ENCODE measurements at regions not wholly inside any gene's neighbourhood (a gene's known extent, or its start where the extent isn't known, plus 50 kb on each side); places are given as distances from the start of the nearest gene placed in this dataset.
"Not testable (repeated sequence)": the region's sequence is repeated elsewhere in the genome, so short reads cannot be mapped to it uniquely, and the experiment has no call there.

DNA sequence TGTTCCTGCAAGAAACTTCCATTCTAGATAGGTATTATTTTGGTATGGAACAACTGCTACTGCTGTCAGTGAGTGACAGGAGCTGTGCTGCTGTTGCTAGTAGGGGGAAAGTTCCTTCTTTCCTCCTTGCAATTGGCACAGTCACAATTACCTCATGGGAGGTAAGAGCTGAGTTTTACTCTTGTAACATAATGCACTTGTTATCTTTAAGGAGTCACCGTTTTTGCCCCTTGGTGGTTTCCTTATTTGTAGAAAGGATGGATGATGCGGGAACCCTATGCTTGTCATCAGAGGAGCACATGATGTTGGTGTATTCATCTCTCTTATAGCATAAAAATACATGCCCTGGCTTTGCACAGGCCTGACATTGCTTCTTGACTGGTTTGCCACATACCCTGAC is 234.7 kb upstream of the NPY start:
- intact Hi-C loops (cut with DNase I) = no loop called here
- no peak for DNase-seq

DNA sequence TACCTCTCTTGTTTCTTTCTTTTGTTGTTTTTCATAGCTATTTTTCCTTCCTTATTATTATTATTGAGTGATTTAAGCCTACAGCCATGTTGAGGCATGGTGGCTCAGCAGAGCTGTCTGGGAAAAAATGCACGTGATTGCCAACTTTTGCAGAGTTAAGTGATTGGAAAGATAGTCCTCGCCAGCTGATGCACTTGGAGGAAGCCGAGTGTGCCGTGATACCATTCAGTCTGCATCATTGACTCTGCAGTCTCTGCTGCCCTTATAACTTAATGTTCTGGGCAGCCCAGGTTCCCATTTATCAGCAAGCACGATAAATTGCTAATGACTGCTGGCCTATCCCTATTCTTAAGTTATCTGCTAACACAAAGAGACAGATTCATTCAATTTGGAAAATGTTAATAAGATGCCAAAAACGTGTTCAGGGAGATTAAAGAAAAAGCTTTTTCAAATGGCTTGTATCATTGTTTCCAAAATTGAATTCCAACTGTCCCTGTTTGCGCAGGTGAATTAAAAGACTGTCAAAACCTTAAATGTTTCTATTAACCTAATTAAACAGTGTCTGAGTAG is 232.9 kb upstream of the NPY start:
- intact Hi-C loops (cut with DNase I) = no loop called here
- no peak for DNase-seq

DNA sequence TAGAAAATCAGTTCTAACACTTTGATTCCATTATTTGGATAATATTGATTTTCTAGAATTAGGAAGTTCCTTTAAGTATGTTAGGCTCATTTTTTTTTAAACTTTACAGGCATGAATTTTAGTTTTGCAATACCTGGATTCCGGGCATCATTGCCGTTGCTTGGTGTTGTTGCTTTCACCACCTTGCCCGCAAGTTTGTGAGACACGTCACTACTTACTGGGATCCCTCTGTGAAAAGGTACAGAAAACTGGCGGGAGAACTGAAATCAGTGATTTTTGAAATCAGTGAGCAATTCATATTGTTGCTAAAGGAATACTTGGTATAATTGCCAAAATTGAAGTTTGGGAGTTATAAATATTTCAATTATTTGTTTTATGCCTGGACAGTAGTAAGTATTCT is 232.3 kb upstream of the NPY start:
- intact Hi-C loops (cut with DNase I) = no loop called here
- DNase-seq = no peak

DNA sequence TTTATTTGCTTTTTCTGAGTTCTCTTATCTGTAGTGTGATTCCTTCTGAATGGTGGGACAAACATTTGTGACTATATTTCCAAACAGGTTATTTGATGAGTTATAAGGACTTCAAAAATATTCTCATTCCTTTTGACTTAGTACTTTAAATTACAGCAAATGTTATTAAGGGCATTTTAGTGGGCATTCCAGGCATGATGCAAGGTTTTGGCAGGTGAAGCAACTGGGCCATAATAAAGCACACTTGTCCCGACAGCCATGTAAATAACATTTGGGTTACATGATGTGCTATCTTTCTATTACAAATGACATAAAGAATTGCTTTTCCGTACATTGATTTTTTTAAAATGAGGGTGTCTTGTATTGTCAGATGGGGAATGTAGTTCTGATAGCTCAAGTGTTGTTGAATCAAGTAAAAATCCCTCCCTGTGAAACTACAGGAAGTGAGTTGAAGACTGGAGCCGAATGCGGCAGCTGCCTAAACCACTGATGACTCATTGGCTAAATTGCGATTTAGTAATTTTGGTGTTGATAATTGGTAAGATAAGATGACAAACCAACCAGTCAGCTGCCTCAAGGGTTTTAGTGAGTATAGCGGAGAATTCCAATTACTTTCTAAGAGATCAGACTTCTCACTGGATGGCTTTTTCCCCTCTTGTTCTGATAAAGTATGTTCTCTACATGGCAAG is 231.3 kb upstream of the NPY start:
- intact Hi-C loops (cut with DNase I) = no loop called here
- DNase-seq = no peak

DNA sequence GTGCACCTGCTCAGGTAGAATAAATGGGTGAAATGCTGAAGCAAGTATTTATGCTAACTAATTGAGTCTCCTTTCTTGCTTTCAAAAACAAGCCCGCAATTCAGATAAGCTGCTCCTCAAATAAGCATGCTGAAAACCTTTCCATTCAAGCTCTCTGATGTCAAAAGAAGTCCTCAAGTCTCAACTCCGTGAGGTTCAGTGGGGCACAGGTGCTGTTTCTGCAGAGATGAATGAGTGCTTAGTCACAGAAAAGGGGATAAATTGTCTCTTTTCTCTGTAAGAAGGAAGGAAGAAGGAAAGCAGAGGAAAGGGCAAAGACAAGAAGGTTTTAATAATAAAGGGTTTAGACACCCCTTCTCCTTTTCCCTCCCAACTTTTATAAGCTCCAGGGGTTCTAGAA is 229.8 kb upstream of the NPY start:
- DNase-seq = no peak
- intact Hi-C loops (cut with DNase I) = no loop called here

DNA sequence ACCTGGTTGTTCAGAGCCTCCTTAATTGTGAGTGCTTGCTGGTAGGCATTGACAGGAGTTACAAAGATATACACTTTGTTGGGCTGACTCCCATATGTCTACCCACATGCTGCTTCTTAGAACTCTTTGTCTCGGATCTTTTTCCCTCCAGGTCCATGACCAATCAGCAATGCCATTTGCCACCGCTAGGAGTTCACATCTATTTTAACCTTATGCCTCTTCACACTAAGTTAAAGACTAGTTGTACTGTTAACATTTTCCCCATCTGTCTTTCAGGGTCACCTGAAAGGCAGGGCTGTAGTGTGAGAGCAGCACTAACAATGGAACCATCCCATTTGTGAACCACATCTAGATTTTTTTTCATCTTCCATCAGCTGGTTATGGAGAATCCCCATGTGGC is 226.7 kb upstream of the NPY start:
- intact Hi-C loops (cut with DNase I) = no loop called here
- DNase-seq = no peak

DNA sequence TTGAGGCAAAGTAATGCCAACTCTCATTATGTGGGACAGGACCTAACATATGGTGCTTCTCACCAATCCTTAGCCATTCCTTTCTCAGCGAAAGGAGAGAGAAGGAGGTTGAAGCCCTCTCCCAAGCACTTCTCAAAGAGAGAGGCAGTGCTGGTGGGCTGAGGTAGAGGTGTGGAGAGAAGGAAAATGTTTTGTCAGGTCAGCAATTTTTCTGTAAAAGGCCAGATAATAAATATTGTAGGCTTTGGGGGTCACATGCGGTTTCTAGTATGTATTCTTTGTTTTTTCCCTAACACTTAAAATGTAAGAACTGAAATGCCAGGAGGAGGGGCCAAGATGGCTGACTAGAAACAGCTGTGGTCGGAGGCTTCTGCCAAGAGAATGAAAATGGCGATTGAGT is 225.0 kb upstream of the NPY start:
- intact Hi-C loops (cut with DNase I) = no loop called here
- DNase-seq = no peak

DNA sequence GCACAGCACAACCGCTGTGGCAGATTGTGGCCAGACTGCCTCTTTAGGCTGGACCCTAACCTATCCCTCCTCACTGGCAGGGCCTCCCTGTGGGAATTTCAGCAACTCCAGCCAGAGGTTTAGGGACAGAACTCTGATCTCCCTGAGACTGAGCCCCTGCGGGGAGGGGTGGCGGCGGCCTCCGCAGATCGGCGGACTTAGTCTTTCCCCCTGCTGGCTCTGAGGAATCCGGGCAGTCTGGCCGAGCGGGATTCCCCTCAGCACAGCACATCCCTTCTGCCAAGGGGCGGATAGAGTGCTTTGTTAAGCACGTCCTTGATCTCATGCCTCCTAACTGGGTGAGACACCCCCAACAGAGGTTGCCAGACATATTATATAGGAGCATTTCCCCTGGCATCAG is 224.2 kb upstream of the NPY start:
- no peak for DNase-seq
- intact Hi-C loops (cut with DNase I) = no loop called here

DNA sequence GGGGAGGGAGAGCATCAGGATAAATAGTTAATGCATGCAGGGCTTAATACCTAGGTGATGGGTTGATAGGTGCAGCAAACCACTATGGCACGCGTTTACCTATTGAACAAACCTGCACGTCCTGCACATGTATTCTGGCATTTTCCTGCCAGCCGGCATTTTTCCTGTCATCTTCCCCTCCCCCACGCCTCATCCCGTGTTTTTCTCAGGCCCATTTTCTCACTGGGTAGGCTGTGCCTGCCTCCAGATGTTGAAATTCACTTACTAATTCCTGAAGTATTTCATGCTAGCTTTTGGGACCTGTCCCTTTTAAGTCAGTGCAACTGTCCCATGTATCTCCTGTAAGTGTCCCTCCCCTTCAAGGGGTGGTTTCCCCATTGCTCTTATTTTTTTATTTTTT is 220.3 kb upstream of the NPY start:
- intact Hi-C loops (cut with DNase I) = loop anchor here (2.0 kb wide), 1 partner anchor 23 kb away; no protein-coding TSS in a partner anchor
- no peak for DNase-seq

DNA sequence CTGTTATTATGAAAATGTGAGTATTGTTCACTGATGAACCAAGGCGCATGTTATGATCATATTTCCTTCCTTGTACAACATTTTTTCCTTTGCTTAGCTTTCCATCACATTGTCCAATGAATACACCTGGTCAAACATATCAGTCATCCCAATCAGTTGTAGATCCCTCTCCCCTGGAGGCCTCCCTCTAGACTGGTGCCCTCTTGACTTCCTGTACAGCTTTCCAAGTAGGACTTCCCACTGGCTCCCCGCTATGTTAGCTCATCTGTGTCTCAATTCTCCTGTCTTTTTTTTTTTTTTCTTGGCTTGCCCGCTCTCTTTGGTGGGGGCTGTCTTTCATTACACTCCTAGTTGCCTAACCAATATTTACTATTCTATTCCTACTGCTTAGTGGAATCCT is 214.2 kb upstream of the NPY start:
- DNase-seq = no peak
- intact Hi-C loops (cut with DNase I) = no loop called here

DNA sequence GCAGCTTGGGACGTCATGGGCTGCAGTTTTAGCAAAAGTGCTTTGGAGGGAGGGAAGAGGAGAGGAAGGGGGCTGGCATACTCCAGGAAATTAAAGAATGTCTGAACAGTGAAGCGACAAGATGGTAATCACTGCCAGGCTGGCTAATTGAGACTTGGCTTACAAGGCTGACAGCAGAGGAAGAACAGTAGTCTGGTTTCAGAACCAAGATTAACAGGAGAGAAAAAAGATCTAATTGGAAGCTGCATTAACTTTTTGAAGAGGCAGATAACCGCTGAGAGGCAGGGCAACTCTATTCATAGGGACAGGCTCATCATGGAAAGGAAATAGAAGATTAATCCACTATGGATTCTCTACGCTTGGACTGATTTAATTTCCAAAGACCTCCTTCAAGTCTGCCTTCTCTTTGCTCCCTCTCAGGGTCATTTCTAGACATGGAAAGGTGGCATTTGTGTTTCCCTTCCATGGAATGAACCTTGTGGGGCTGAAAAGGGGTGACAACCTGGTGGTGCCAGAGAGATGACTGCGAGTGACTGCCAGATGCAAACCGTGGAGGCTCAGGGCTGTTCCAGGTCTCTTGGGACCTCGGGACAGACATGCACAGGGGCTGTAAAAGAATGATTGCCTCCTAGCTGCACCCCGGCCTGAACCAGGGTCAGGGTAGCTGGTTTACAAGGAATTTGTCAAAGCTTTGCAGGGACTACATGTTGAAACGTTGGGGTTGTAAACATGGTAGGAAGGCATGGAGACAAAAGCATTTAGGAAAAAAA is 210.2 kb upstream of the NPY start:
- DNase-seq = no peak
- intact Hi-C loops (cut with DNase I) = no loop called here

DNA sequence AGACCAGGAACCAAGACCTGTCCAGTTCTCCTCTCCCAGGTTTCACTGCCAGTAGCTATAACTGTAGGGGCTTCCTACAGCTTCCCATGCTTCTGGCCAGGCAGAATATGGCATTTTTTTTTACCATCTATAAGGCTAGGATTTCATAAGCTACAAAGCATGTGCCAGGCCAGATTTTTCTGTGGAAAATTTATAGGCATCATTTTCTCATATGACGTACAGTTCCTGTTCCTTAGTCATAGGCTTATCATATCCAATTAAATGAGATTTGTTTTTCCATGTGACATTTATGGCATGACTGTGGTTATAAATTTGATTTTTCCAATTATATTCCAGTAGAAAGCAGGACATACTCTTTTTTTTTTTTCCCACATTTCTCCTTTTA is 208.6 kb upstream of the NPY start:
- no peak for DNase-seq
- intact Hi-C loops (cut with DNase I) = no loop called here

DNA sequence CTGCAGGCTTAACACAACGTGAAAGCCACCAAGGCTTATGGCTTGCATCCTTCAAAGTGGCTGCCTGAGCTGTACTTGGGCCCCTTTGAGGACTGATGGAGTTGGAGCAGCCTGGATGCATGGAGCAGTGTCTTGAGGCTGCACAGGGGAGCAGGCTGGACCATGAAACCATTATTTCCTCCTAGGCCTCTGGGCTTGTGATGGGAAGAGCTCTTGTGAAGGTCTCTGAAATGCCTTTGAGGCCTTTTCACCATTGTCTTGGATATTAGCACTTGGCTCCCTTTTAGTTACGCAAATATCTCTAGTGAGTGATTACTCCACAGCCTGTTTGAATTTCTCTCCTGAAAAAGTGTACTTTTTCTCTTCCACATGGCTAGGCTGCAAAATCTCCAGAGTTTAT is 201.2 kb upstream of the NPY start:
- DNase-seq = no peak
- intact Hi-C loops (cut with DNase I) = no loop called here

DNA sequence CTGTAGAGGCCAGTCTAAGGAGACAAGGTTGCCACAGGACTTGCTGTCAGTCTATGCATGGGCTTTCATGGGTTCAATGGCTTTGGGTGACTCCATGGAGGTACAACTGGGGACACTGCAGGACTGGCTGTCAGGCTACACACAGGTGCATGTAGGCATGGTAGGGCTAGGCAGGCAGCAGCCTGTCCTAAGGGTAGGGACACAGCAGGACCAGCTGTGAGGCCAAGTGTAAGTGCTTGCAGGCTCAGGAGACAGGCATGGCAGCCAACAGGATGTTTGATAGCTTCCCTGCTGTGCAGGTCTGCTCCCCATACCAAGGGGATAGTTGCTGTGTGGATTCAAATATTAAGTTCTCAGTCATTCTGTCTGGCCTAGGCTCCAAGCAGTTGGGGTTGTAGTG is 181.0 kb upstream of the NPY start:
- DNase-seq = no peak
- intact Hi-C loops (cut with DNase I) = no loop called here

DNA sequence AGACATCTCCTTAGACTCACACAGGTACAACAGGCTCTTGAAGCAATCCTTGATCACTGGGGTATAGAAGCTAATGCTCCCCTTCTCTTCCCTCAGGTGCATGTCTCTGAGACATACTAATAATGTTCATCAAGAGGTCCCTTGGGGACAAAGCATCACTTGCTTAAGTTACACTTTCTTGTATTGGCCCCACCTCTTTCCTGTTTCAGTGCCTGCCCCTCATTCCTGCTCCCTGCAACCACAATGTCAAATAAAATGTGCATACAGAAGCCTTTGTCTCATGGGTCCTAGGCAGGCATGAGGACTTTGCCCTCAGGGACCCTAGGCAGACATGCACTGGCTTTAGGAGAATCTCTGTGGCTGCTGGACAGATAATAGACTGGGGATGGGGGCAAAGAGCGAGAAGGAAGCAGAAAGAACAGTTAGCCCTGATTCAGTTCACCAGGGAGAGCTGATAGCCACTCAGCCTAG is 175.0 kb upstream of the NPY start:
- no peak for DNase-seq
- intact Hi-C loops (cut with DNase I) = no loop called here

DNA sequence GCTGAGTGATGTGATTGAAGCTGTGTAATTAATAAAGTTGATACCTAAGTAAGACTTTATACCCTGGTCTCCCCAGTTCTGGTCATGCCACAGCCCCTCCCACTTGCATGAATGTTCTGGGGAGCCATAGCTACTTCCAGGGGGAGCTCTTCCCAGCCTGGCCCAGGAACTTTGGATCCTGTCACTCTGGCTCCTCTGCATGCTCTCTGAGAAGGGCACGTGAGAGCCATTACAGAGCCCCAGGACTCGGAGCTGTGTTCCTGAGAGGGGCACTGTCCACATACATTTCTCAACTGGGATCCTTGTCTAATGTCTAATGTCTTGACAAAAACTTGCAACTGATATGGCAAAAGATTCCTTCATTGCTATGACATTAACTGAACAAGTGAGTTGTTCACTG is 173.9 kb upstream of the NPY start:
- DNase-seq = no peak
- intact Hi-C loops (cut with DNase I) = no loop called here

DNA sequence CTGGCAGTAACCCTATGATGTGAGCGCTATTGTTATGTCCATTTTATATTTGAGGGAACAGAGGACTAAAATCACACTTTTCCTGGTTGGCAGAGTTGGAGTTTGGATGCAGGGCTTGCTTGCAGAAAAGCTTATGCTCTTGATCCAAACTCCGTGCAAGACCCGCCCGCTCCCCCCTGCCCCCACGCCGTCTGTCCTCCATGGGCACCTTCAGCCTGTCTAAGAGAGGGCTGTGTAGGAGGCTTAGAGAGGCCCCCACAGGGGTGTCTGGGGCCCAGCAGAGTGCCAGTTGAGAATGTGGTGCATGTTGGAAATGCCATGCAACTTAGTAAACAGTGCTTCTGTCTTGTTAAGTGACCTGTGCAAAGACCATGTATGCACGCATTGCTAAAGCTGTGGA is 170.5 kb upstream of the NPY start:
- intact Hi-C loops (cut with DNase I) = no loop called here

DNA sequence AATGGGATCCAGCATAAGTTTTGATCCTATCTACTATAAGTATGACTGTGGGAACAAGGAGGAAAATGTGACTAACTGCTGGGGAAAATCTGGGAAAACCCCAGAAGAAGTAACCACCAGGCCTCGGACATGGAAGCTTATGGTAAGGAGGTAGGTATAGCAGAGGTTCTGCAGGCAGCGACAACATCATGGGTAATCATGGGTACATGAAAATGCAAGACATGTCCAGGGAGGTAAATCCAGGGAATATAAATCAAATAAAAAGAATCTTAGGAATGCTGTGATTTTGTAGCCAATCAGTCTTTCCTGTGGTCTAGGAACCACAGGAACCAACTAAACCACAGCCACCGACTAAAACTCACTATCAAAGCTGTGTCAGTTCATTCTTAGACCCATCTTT is 168.3 kb upstream of the NPY start:
- no peak for DNase-seq
- intact Hi-C loops (cut with DNase I) = no loop called here

More for the DNA sequence above, 170.5 kb upstream of the NPY start:
- DNase-seq = no peak

DNA sequence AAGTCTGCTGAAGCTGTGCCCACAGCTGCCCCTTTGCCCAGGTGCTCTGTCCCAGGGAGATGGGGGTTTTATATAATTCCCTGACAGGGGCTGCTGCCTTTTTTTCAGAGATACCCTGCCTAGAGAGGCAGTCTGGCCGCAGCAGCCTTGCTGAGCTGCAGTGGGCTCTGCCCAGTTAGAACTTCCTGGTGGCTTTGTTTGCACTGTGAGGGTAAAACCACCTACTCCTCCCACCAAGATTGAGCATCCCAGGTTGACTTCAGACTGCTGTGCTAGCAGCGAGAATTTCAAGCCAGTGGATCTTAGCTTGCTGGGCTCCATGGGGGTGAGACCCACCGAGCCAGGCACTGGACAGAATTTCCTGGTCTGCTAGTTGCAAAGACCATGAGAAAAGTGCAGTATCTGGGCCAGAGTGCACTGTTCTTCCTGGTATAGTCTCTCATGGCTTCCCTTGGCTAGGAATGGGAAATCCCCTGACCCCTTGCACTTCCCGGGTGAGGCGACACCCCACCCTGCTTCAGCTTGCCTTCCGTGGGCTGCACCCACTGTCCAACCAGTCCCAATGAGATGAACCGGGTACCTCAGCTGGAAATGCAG is 166.0 kb upstream of the NPY start:
- DNase-seq; intact Hi-C loops (cut with DNase I): not testable (repeated sequence)

DNA sequence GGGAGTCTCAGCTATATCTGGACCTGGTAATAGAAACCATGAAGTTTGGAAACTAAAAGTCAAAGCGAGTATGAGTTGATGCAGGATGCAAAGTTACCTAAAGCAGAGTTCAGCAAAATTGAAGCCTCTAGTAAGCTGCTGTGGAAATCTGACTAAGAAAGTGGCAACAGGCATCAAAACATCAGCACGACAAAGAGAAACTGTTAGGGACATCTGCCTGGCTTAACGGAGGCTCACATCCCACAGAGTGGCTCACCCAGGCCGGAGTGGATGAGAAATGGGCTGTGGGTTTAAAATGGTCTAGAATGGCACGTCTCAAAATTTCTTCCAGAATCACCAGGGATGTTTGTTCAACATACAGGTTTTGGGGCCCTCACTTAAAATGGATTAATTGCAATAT is 164.1 kb upstream of the NPY start:
- no peak for DNase-seq
- intact Hi-C loops (cut with DNase I) = no loop called here

DNA sequence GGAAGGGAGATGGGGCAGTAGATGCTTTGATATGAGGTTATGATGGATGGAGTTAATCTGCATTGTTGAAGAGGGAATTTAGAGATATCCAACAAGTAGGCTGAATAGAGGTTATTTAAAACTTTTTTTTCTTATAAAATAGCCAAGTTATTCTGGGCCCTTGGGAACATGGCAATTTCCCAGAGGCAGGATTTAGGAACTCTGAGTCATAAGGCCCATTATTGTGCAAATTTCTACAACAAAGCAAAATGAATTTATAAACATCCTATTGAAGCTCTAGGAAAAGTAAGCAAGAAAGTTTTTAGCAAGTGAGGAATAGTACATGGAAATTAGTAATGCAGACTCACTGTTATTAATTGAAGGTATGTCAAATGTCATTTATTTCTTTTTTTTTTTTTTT is 160.9 kb upstream of the NPY start:
- intact Hi-C loops (cut with DNase I) = no loop called here
- no peak for DNase-seq

DNA sequence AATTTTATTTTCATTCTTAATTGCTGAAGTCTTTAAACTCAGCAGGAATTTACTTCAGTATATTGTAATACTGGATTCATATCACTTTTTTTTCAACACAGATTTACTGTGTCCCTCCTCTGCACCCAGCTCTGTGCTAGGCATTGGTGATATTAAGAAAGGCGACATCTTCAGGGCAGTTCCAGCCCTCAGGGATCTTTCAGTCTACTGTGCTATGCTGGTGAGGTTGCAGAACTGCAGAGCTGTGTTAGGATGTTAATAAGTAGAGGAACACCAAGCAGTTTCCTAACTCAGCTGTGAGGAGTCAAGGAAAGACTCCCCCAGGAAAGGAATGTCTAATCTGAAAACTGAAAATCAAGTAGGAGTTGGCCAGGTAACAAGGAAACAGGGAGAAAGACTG is 158.2 kb upstream of the NPY start:
- DNase-seq = no peak

More for the DNA sequence above, 158.2 kb upstream of the NPY start:
- intact Hi-C loops (cut with DNase I) = no loop called here
